Breast epithelium (tissue), 3 donors: ENCODE measurements at regions not wholly inside any gene's neighbourhood (a gene's known extent, or its start where the extent isn't known, plus 50 kb on each side); places are given as distances from the start of the nearest gene placed in this dataset.

ENCODE experiments used
- CTCF ChIP-seq, 3 donors: fragments of 450-650 bp; IDR thresholded peaks; one replicate each; pipeline ENCODE4 v1.5.1; 2016 to 2017; ENCODE audit warnings: antibody characterized with exemption in 3 of 3, mild to moderate bottlenecking in 3 of 3, moderate library complexity in 3 of 3
- POLR2A ChIP-seq: fragments of 450-650 bp; IDR thresholded peaks from one replicate; pipeline ENCODE4 v1.6.1; 2016; ENCODE audit warnings: antibody characterized with exemption, mild to moderate bottlenecking, moderate library complexity
- POLR2AphosphoS5 ChIP-seq, 3 donors: sonication (generic); formaldehyde crosslinking; IDR thresholded peaks; one replicate each; pipeline ENCODE4 v1.6.1; 2017; ENCODE audit warnings: antibody characterized with exemption in 3 of 3

GRCh38 chr6:170187669-170188566 is 103.0 kb downstream of the DLL1 start:
- TF ChIP-seq CTCF (IDR thresholded peaks at IDR 0.05): no peak
- no peak for TF ChIP-seq POLR2A
- no peak for TF ChIP-seq POLR2AphosphoS5 (IDR thresholded peaks at IDR 0.05)
